Lower lobe of right lung (tissue), 2 donors: ENCODE measurements at regions not wholly inside any gene's neighbourhood (a gene's known extent, or its start where the extent isn't known, plus 50 kb on each side); places are given as distances from the start of the nearest gene placed in this dataset.

Experiments used
- ATAC-seq, 2 donors: fragments of 200-7000 bp; cut with Tn5 transposase; one replicate each; pipeline ENCODE4 v1.9.1; 2020 to 2022; ENCODE audit warnings: mild to moderate bottlenecking in 2 of 2, moderate library complexity in 2 of 2
- DNase-seq: peaks from one replicate; pipeline ENCODE4 v3.0.0-alpha.2; 2020
- H3K27ac ChIP-seq: fragments of 200-600 bp; one replicate; pipeline ENCODE4 v1.8.0; 2022
- H3K27me3 ChIP-seq: fragments of 200-600 bp; one replicate; pipeline ENCODE4 v1.8.0; 2022; ENCODE audit warnings: low read depth
- H3K36me3 ChIP-seq: fragments of 200-600 bp; one replicate; pipeline ENCODE4 v1.8.0; 2022; ENCODE audit warnings: mild to moderate bottlenecking
- H3K4me1 ChIP-seq: fragments of 200-600 bp; one replicate; pipeline ENCODE4 v1.8.0; 2022
- H3K4me3 ChIP-seq: fragments of 200-600 bp; one replicate; pipeline ENCODE4 v1.8.0; 2022; ENCODE audit warnings: mild to moderate bottlenecking
- H3K9me3 ChIP-seq: fragments of 200-600 bp; one replicate; pipeline ENCODE4 v1.8.0; 2022
- CTCF ChIP-seq: fragments of 200-600 bp; IDR thresholded peaks from one replicate; pipeline ENCODE4 v1.8.0; 2022; ENCODE audit warnings: antibody characterized with exemption, mild to moderate bottlenecking
- intact Hi-C: fragments of 100-400 bp; cut with DNase I; formaldehyde crosslinking; loops from one replicate; pipeline ENCODE4 v1.11.0; 2022
- donor health status: DM: no; HTN: yes; CAD: no; lungs with severe emphysema.

- Histone ChIP-seq H3K4me1 (no peaks in the 10 kb centered on the region), H3K36me3 (no peaks in the 10 kb centered on the region), H3K4me3 (no peak overlapping the region), H3K9me3 (no peaks in the 10 kb centered on the region), H3K27ac (no peak overlapping the region), H3K27me3 (peaks cover 28% of the 10 kb centered on the region)
- intact Hi-C loops, result no loop called here
- TF ChIP-seq CTCF, result no peak
- DNase-seq (no peak), ATAC-seq (no peak)
Observed at GRCh38 chr15:77764095-77764494, 131.4 kb upstream of the LINGO1 start.

GRCh38 chr15:77762747-77763355 is 130.1 kb upstream of the LINGO1 start:
- Histone ChIP-seq H3K36me3 (no peaks in the 10 kb centered on the region), H3K27me3 (peaks cover 23% of the 10 kb centered on the region), H3K9me3 (no peaks in the 10 kb centered on the region), H3K27ac (no peak overlapping the region), H3K4me3 (no peak overlapping the region), H3K4me1 (no peaks in the 10 kb centered on the region)
- TF ChIP-seq CTCF, result no peak
- no peak for ATAC-seq
- intact Hi-C loops, result no loop called here
- DNase-seq, result no peak

DNA sequence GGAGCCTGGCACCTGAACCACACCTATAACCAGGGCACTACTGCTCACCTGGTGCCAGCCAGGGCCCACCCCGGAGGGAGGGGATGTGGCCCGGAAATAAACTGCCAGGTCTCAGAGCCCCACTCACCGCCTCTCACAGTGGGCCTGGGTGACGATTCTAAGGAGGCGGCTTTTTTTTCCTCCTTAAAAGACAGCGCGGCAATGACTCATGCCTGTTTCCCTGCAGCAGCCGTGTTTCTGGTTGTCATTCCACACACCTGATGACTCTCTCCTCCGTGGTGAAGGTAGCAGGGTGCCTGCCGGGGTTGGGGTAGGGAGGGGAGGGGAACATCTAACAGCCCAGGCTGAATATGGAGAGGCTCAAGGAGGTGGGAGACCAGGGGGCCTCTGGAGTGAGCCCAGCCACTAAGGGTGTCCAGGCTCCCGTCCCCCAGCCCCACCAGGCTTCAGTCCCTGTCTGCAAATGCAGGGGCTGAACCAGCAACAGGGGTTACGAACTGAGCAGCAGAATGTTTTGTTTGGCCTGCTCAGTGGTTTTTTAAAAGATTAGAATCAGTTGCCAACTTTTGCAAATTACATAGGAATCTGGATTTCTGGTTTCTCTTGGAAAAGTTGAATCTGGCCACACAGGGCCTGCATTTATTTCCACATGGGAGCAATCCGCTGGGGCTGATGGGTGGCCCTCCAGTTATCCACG is 127.3 kb upstream of the LINGO1 start:
- H3K27me3 ChIP-seq, result peaks cover 16% of the 10 kb centered on the region
- no peaks in the 10 kb centered on the region for H3K9me3 ChIP-seq
- H3K4me1 ChIP-seq, result no peaks in the 10 kb centered on the region
- ATAC-seq (no peak), DNase-seq (no peak)
- H3K27ac ChIP-seq, result no peak overlapping the region
- TF ChIP-seq CTCF, result no peak
- H3K4me3 ChIP-seq, result no peak overlapping the region
- intact Hi-C loops, result no loop called here
- no peaks in the 10 kb centered on the region for H3K36me3 ChIP-seq

GRCh38 chr15:77753939-77754338 is 121.2 kb upstream of the LINGO1 start:
- Histone ChIP-seq H3K36me3 (no peaks in the 10 kb centered on the region), H3K27me3 (no peaks in the 10 kb centered on the region), H3K9me3 (no peaks in the 10 kb centered on the region), H3K4me3 (no peak overlapping the region), H3K27ac (no peak overlapping the region), H3K4me1 (no peaks in the 10 kb centered on the region)
- DNase-seq (no peak), ATAC-seq (no peak)
- intact Hi-C loops, result no loop called here
- no peak for TF ChIP-seq CTCF

- no peak overlapping the region for H3K4me3 ChIP-seq
- no peaks in the 10 kb centered on the region for H3K4me1 ChIP-seq
- no peak for ATAC-seq
- no peak for DNase-seq
- no peaks in the 10 kb centered on the region for H3K27me3 ChIP-seq
- no peaks in the 10 kb centered on the region for H3K9me3 ChIP-seq
- intact Hi-C loops, result no loop called here
- H3K36me3 ChIP-seq, result no peaks in the 10 kb centered on the region
- no peak for TF ChIP-seq CTCF
- H3K27ac ChIP-seq, result no peak overlapping the region
Observed at GRCh38 chr15:77753281-77753873, 120.7 kb upstream of the LINGO1 start.
